HG03095 (cell line): ENCODE measurements at regions not wholly inside any gene's neighbourhood (a gene's known extent, or its start where the extent isn't known, plus 50 kb on each side); places are given as distances from the start of the nearest gene placed in this dataset.

ENCODE experiments used
- ATAC-seq: cut with Tn5 transposase; IDR thresholded peaks from one replicate; pipeline ENCODE4 v1.9.1; 2021; ENCODE audit warnings: moderate library complexity; ENCODE audit not compliant: unreplicated experiment

- ATAC-seq, result no peak
These were observed 640.2 kb upstream of the PKN2 start for GRCh38 chr1:88043834-88044233.

- no peak for ATAC-seq
These were observed 631.9 kb upstream of the PKN2 start for GRCh38 chr1:88052167-88052566.

GRCh38 chr1:88053065-88053464, 631.0 kb upstream of the PKN2 start:
- no peak for ATAC-seq

GRCh38 chr1:88056881-88057280, 627.2 kb upstream of the PKN2 start:
- no peak for ATAC-seq

- no peak for ATAC-seq
These were observed 625.9 kb upstream of the PKN2 start for GRCh38 chr1:88058205-88058604.

GRCh38 chr1:88060112-88060673, 623.9 kb upstream of the PKN2 start:
- ATAC-seq, result no peak

- no peak for ATAC-seq
These were observed 623.2 kb upstream of the PKN2 start for GRCh38 chr1:88060750-88061491.

- ATAC-seq, result peak; percentile 65
These were observed 622.4 kb upstream of the PKN2 start for GRCh38 chr1:88061492-88062177.

- ATAC-seq, result no peak
These were observed 621.4 kb upstream of the PKN2 start for GRCh38 chr1:88062650-88063153.

GRCh38 chr1:88063605-88064004, 620.5 kb upstream of the PKN2 start:
- no peak for ATAC-seq

- no peak for ATAC-seq
These were observed 615.6 kb upstream of the PKN2 start for GRCh38 chr1:88068407-88068960.

- no peak for ATAC-seq
These were observed 613.1 kb upstream of the PKN2 start for GRCh38 chr1:88070956-88071355.

- no peak for ATAC-seq
These were observed 609.4 kb upstream of the PKN2 start for GRCh38 chr1:88074661-88075060.

GRCh38 chr1:88075813-88076212, 608.3 kb upstream of the PKN2 start:
- no peak for ATAC-seq

GRCh38 chr1:88079036-88079435, 605.0 kb upstream of the PKN2 start:
- ATAC-seq, result no peak

GRCh38 chr1:88080875-88081274, 603.2 kb upstream of the PKN2 start:
- ATAC-seq, result no peak

- ATAC-seq, result no peak
These were observed 595.6 kb upstream of the PKN2 start for GRCh38 chr1:88088481-88088880.

GRCh38 chr1:88089961-88090360, 594.1 kb upstream of the PKN2 start:
- no peak for ATAC-seq

GRCh38 chr1:88098881-88099280, 585.2 kb upstream of the PKN2 start:
- ATAC-seq, result no peak

GRCh38 chr1:88101041-88101440, 583.0 kb upstream of the PKN2 start:
- ATAC-seq, result no peak

- no peak for ATAC-seq
These were observed 579.8 kb upstream of the PKN2 start for GRCh38 chr1:88104236-88104635.

GRCh38 chr1:88104886-88105285, 579.2 kb upstream of the PKN2 start:
- ATAC-seq, result no peak
